SK-N-SH treated with all-trans-retinoic acid at 6 μM for 48 hours (cell line): ENCODE measurements at regions not wholly inside any gene's neighbourhood (a gene's known extent, or its start where the extent isn't known, plus 50 kb on each side); places are given as distances from the start of the nearest gene placed in this dataset.

Experiments
- ATAC-seq: fragments of 200-7000 bp; cut with Tn5 transposase; 3 replicates; pipeline ENCODE4 v1.9.1; 2020; ENCODE audit warnings: mild to moderate bottlenecking, moderate library complexity
- CREB5 ChIP-seq: fragments of 250-450 bp; sonication (Bioruptor Pico); IDR thresholded peaks from 2 replicates; pipeline ENCODE4 v1.5.1; 2020; ENCODE audit warnings: low read depth, mild to moderate bottlenecking, moderate library complexity
- CSDC2 ChIP-seq: fragments of 250-450 bp; sonication (Bioruptor Pico); IDR thresholded peaks from 2 replicates; pipeline ENCODE4 v1.5.0; 2020; ENCODE audit warnings: mild to moderate bottlenecking, moderate library complexity
- CSRNP3 ChIP-seq: fragments of 250-450 bp; sonication (Bioruptor Pico); IDR thresholded peaks from 2 replicates; pipeline ENCODE4 v1.5.1; 2021; ENCODE audit warnings: mild to moderate bottlenecking, moderate library complexity
- ESRRG ChIP-seq: fragments of 250-450 bp; sonication (Bioruptor Pico); IDR thresholded peaks from 2 replicates; pipeline ENCODE4 v1.6.1; 2021; ENCODE audit warnings: mild to moderate bottlenecking
- GLIS3 ChIP-seq: fragments of 250-450 bp; sonication (Bioruptor Pico); IDR thresholded peaks from 2 replicates; pipeline ENCODE4 v1.5.0; 2020; ENCODE audit warnings: mild to moderate bottlenecking, moderate library complexity
- OSR1 ChIP-seq: fragments of 250-450 bp; sonication (Bioruptor Pico); IDR thresholded peaks from 2 replicates; pipeline ENCODE4 v1.8.0; 2022; ENCODE audit warnings: moderate library complexity, mild to moderate bottlenecking, inconsistent platforms
- PATZ1 ChIP-seq: fragments of 250-450 bp; sonication (Bioruptor Pico); IDR thresholded peaks from 2 replicates; pipeline ENCODE4 v1.8.0; 2020; ENCODE audit warnings: mild to moderate bottlenecking, moderate library complexity, borderline replicate concordance
- POU6F1 ChIP-seq: fragments of 250-450 bp; sonication (Bioruptor Pico); IDR thresholded peaks from 2 replicates; pipeline ENCODE4 v1.8.0; 2021; ENCODE audit warnings: low read depth, mild to moderate bottlenecking, moderate library complexity, borderline replicate concordance
- PPARA ChIP-seq: fragments of 250-450 bp; sonication (Bioruptor Pico); IDR thresholded peaks from 2 replicates; pipeline ENCODE4 v1.5.0; 2020; ENCODE audit warnings: mild to moderate bottlenecking, borderline replicate concordance
- RARB ChIP-seq: fragments of 250-450 bp; sonication (Bioruptor Pico); IDR thresholded peaks from 2 replicates; pipeline ENCODE4 v1.8.0; 2021; ENCODE audit warnings: mild to moderate bottlenecking, moderate library complexity
- SNAI2 ChIP-seq: fragments of 250-450 bp; sonication (Bioruptor Pico); IDR thresholded peaks from 2 replicates; pipeline ENCODE4 v1.5.0; 2020; ENCODE audit warnings: mild to moderate bottlenecking, moderate library complexity
- TCF4 ChIP-seq: fragments of 250-450 bp; sonication (Bioruptor Pico); IDR thresholded peaks from 2 replicates; pipeline ENCODE4 v1.8.0; 2021; ENCODE audit warnings: mild to moderate bottlenecking, moderate library complexity, borderline replicate concordance
- TOX ChIP-seq: fragments of 250-450 bp; sonication (Bioruptor Pico); IDR thresholded peaks from 2 replicates; pipeline ENCODE4 v1.8.0; 2021; ENCODE audit warnings: mild to moderate bottlenecking, moderate library complexity, borderline replicate concordance
- TSHZ2 ChIP-seq: fragments of 250-450 bp; sonication (Bioruptor Pico); IDR thresholded peaks from 2 replicates; pipeline ENCODE4 v1.5.0; 2020; ENCODE audit warnings: mild to moderate bottlenecking, moderate library complexity
- ZC3H10 ChIP-seq: fragments of 250-450 bp; sonication (Bioruptor Pico); IDR thresholded peaks from 2 replicates; pipeline ENCODE4 v1.5.1; 2021; ENCODE audit warnings: mild to moderate bottlenecking, moderate library complexity
- ZFP3 ChIP-seq: fragments of 250-450 bp; sonication (Bioruptor Pico); IDR thresholded peaks from 2 replicates; pipeline ENCODE4 v1.5.0; 2020; ENCODE audit warnings: mild to moderate bottlenecking, moderate library complexity
- ZFP30 ChIP-seq: fragments of 450-650 bp; formaldehyde crosslinking; IDR thresholded peaks from 2 replicates; pipeline ENCODE4 v1.5.0; 2022; ENCODE audit warnings: mild to moderate bottlenecking, moderate library complexity
- ZNF70 ChIP-seq: fragments of 450-650 bp; formaldehyde crosslinking; IDR thresholded peaks from 2 replicates; pipeline ENCODE4 v1.5.0; 2020; ENCODE audit warnings: mild to moderate bottlenecking, moderate library complexity
- ZNF8 ChIP-seq: fragments of 450-650 bp; formaldehyde crosslinking; IDR thresholded peaks from 2 replicates; pipeline ENCODE4 v1.5.0; 2020; ENCODE audit warnings: mild to moderate bottlenecking, moderate library complexity

- no peak for TF ChIP-seq POU6F1 (CRISPR knock-in tag)
- no peak for TF ChIP-seq GLIS3
- TF ChIP-seq ZNF8, result no peak
- no peak for TF ChIP-seq ZFP3 (CRISPR knock-in tag)
- no peak for TF ChIP-seq PPARA (CRISPR knock-in tag)
- TF ChIP-seq RARB (CRISPR knock-in tag), result no peak
- no peak for TF ChIP-seq PATZ1 (CRISPR knock-in tag)
- no peak for TF ChIP-seq TSHZ2 (CRISPR knock-in tag)
- TF ChIP-seq ZNF70 (CRISPR knock-in tag), result no peak
- TF ChIP-seq CREB5, result no peak
- no peak for TF ChIP-seq ZC3H10 (CRISPR knock-in tag)
- no peak for TF ChIP-seq TOX (CRISPR knock-in tag)
- TF ChIP-seq TCF4 (CRISPR knock-in tag), result no peak
- TF ChIP-seq CSDC2 (CRISPR knock-in tag), result no peak
- no peak for TF ChIP-seq OSR1
- no peak for TF ChIP-seq SNAI2 (CRISPR knock-in tag)
- TF ChIP-seq ZFP30 (CRISPR knock-in tag), result no peak
- ATAC-seq, result no peak
Measured at GRCh38 chr6:1001655-1002349, 308.9 kb upstream of the EXOC2 start.

- no peak for ATAC-seq
Measured at GRCh38 chr6:999552-999951, 306.6 kb upstream of the EXOC2 start.

More at GRCh38 chr6:999552-999951, 306.6 kb upstream of the EXOC2 start:
- no peak for TF ChIP-seq TCF4 (CRISPR knock-in tag)
- no peak for TF ChIP-seq CREB5
- no peak for TF ChIP-seq ESRRG
- no peak for TF ChIP-seq OSR1
- no peak for TF ChIP-seq PATZ1 (CRISPR knock-in tag)
- no peak for TF ChIP-seq TSHZ2 (CRISPR knock-in tag)
- TF ChIP-seq CSRNP3 (CRISPR knock-in tag), result no peak
- TF ChIP-seq SNAI2 (CRISPR knock-in tag), result no peak
- TF ChIP-seq GLIS3, result no peak
